GM12878 (cell line): ENCODE measurements at regions not wholly inside any gene's neighbourhood (a gene's known extent, or its start where the extent isn't known, plus 50 kb on each side); places are given as distances from the start of the nearest gene placed in this dataset.

Experiments used
- ATAC-seq: fragments of 200-7000 bp; cut with Tn5 transposase; 3 replicates; pipeline ENCODE4 v1.9.1; 2020; ENCODE audit warnings: mild to moderate bottlenecking, moderate library complexity
- BruUV-seq: library from RNA; stranded (reverse); fragments of 400-500 nt; replicated peaks from 2 replicates; lab custom pipeline; 2021; lab: Mats Ljungman, UMichigan
- CTCF ChIA-PET: fragments of 300-600 bp; sonication (Branson Sonifier 250); formaldehyde crosslinking; extraction: SDS; loops from one replicate; lab custom pipeline; 2021; ENCODE audit warnings: inconsistent platforms; lab: Yijun Ruan, JAX
- POLR2A ChIA-PET: fragments of 350-600 bp; formaldehyde crosslinking; extraction: SDS; loops from one replicate; lab custom pipeline; 2021; ENCODE audit warnings: inconsistent platforms; lab: Charles Lee
- RAD21 ChIA-PET: fragments of 300-600 bp; sonication (Branson Sonifier 250); formaldehyde crosslinking; loops from one replicate; lab custom pipeline; 2023; ENCODE audit warnings: antibody characterized with exemption; ENCODE audit not compliant: unreplicated experiment; lab: Charles Lee
- SMC1A ChIA-PET: fragments of 300-600 bp; sonication (Branson Sonifier 250); formaldehyde crosslinking; loops from one replicate; lab custom pipeline; 2023; ENCODE audit not compliant: unreplicated experiment, uncharacterized antibody; lab: Charles Lee
- DNase-seq: peaks from one replicate; pipeline ENCODE4 v3.0.0-alpha.2; 2011; ENCODE audit warnings: low read depth, low spot score
- FAIRE-seq: peaks from 3 replicates; lab custom pipeline; 2011; peaks lifted over from hg19 to GRCh38; lab: Jason Lieb, UNC
- H2AFZ ChIP-seq: 2 replicates; pipeline ENCODE4 v1.6.0; 2011; ENCODE audit warnings: low read depth, low read length, control low read depth; ENCODE audit not compliant: control insufficient read depth
- H3K27ac ChIP-seq: 2 replicates; pipeline ENCODE4 v1.5.1; 2011; ENCODE audit warnings: control low read depth; ENCODE audit not compliant: control insufficient read depth, insufficient read depth
- H3K27me3 ChIP-seq, 2 experiments: replicated peaks in 1 of 2; 2 replicates each; pipeline versions ENCODE4 v1.6.0 to v1.6.1; 2011; ENCODE audit warnings: low read length in 1 of 2; ENCODE audit not compliant: control insufficient read depth in 2 of 2, insufficient read depth in 2 of 2
- H3K36me3 ChIP-seq, 2 experiments: 2 replicates each; pipeline ENCODE4 v1.5.1; 2011; ENCODE audit warnings: low read length in 1 of 2; ENCODE audit not compliant: control insufficient read depth in 2 of 2, insufficient read depth in 2 of 2
- H3K4me1 ChIP-seq: 2 replicates; pipeline ENCODE4 v1.6.1; 2011; ENCODE audit warnings: mild to moderate bottlenecking, low read length, moderate library complexity, mixed read lengths; ENCODE audit not compliant: control insufficient read depth, insufficient read depth
- H3K4me2 ChIP-seq: 2 replicates; pipeline ENCODE4 v1.6.0; 2011; ENCODE audit warnings: control low read depth; ENCODE audit not compliant: control insufficient read depth, insufficient read depth
- H3K4me3 ChIP-seq: fragments of 200-600 bp; sonication (generic); 2 replicates; pipeline ENCODE4 v1.5.1; 2016
- H3K79me2 ChIP-seq: 2 replicates; pipeline ENCODE4 v1.6.0; 2011; ENCODE audit warnings: low read length; ENCODE audit not compliant: control insufficient read depth, insufficient read depth
- H3K9ac ChIP-seq: 2 replicates; pipeline ENCODE4 v1.8.0; 2011; ENCODE audit warnings: low read length, control low read depth, mixed read lengths; ENCODE audit not compliant: control insufficient read depth, insufficient read depth
- H3K9me3 ChIP-seq: replicated peaks from 3 replicates; pipeline ENCODE4 v1.5.1; 2011; ENCODE audit warnings: mild to moderate bottlenecking, low read length; ENCODE audit not compliant: control insufficient read depth, insufficient read depth
- H4K20me1 ChIP-seq: 2 replicates; pipeline ENCODE4 v1.6.0; 2011; ENCODE audit not compliant: control insufficient read depth, insufficient read depth
- CREB1 ChIP-seq: IDR thresholded peaks from 2 replicates; pipeline ENCODE4 v1.6.1; 2012; ENCODE audit warnings: low read depth, mild to moderate bottlenecking, inconsistent platforms
- FOS ChIP-seq: IDR thresholded peaks from 3 replicates; pipeline ENCODE4 v1.6.1; 2011; ENCODE audit warnings: borderline replicate concordance; ENCODE audit not compliant: insufficient read length; ENCODE audit errors: extremely low read depth
- IRF4 ChIP-seq: IDR thresholded peaks from 2 replicates; pipeline ENCODE4 v1.6.1; 2011; ENCODE audit warnings: low read depth, low read length
- KAT2A ChIP-seq: conservative IDR thresholded peaks from 2 replicates; pipeline ENCODE4 v1.6.1; 2011; ENCODE audit warnings: low read depth, low read length; ENCODE audit not compliant: control insufficient read depth
- NFXL1 ChIP-seq: fragments of 450-650 bp; IDR thresholded peaks from 2 replicates; pipeline ENCODE4 v1.6.1; 2017; ENCODE audit warnings: antibody characterized with exemption, mild to moderate bottlenecking, borderline replicate concordance
- ZNF384 ChIP-seq: IDR thresholded peaks from 2 replicates; pipeline ENCODE4 v1.6.1; 2012; ENCODE audit warnings: low read depth, mild to moderate bottlenecking, low read length, improper control_type of control experiment, borderline replicate concordance
- in situ Hi-C: fragments of 300-500 bp; cut with MboI; formaldehyde crosslinking; loops from 9 replicates; pipeline ENCODE4 v1.14.3; 2018; ENCODE audit warnings: mixed read lengths
- intact Hi-C: fragments of 100-400 bp; cut with micrococcal nuclease; formaldehyde crosslinking; loops from one replicate; pipeline ENCODE4 v1.14.2; 2022; ENCODE audit not compliant: unreplicated experiment
- TF ChIP-seq, protein P1 (sequence below): IDR thresholded peaks from 2 replicates; pipeline ENCODE4 v1.6.1; 2011; ENCODE audit warnings: borderline replicate concordance, low read depth, mild to moderate bottlenecking, moderate library complexity, mixed read lengths, low read length; ENCODE audit not compliant: insufficient read depth; ENCODE audit errors: extremely low read length
- TF ChIP-seq, protein P2 (sequence below): fragments of 450-650 bp; formaldehyde crosslinking; IDR thresholded peaks from 2 replicates; pipeline ENCODE4 v1.4.0; 2020; ENCODE audit warnings: mild to moderate bottlenecking, moderate library complexity

DNA sequence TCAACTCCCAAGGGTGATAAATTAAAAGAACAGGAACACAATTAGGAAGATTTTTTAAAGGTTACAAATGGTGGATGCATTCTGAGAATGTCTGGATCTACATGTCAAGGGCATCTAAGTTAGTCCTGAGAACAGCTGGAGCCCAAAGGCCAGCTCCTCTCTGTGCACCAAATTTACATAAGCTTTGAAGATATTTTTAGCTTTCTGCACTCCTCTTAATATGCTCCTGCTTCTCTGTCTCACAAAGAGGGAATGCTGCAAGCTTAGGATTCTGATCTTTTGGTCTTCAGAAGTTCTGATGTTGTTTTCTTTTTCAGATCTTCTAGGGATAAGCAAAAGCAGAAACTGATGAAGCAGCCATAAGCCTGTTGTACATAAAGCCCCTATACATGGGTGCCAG lies 309.8 kb upstream of the NCAM1 start:
- DNase-seq (no peak), FAIRE-seq (no peak), ATAC-seq (no peak)
- Histone ChIP-seq H2AFZ (no peak overlapping the region), H3K79me2 (no peaks in the 10 kb centered on the region), H4K20me1 (no peaks in the 10 kb centered on the region), H3K4me3 (no peak overlapping the region), H3K4me1 (peaks cover 6% of the 10 kb centered on the region), H3K27ac (no peak overlapping the region), H3K9ac (no peak overlapping the region), H3K4me2 (no peak overlapping the region; the same call in 1 of the 2 replicates), H3K9me3 (no peaks in the 10 kb centered on the region), H3K36me3 (no peaks in the 10 kb centered on the region)
- SMC1A ChIA-PET = interaction anchor here (0.8 to 2.4 kb wide), 6 partner anchors 23 to 68 kb away, joined by 3 to 17 read pairs (median 3); no protein-coding TSS in a partner anchor
- CTCF ChIA-PET = no interaction called here
- POLR2A ChIA-PET = no interaction called here
- intact Hi-C loops = no loop called here
- BruUV-seq = no TSS peak
- in situ Hi-C loops = no loop called here
- TF ChIP-seq ZNF384 (no peak), CREB1 (no peak), FOS (no peak), KAT2A (no peak), IRF4 (no peak), NFXL1 (no peak)
- TF ChIP-seq, protein P1, sequence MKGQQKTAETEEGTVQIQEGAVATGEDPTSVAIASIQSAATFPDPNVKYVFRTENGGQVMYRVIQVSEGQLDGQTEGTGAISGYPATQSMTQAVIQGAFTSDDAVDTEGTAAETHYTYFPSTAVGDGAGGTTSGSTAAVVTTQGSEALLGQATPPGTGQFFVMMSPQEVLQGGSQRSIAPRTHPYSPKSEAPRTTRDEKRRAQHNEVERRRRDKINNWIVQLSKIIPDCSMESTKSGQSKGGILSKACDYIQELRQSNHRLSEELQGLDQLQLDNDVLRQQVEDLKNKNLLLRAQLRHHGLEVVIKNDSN = no peak
- TF ChIP-seq, protein P2, sequence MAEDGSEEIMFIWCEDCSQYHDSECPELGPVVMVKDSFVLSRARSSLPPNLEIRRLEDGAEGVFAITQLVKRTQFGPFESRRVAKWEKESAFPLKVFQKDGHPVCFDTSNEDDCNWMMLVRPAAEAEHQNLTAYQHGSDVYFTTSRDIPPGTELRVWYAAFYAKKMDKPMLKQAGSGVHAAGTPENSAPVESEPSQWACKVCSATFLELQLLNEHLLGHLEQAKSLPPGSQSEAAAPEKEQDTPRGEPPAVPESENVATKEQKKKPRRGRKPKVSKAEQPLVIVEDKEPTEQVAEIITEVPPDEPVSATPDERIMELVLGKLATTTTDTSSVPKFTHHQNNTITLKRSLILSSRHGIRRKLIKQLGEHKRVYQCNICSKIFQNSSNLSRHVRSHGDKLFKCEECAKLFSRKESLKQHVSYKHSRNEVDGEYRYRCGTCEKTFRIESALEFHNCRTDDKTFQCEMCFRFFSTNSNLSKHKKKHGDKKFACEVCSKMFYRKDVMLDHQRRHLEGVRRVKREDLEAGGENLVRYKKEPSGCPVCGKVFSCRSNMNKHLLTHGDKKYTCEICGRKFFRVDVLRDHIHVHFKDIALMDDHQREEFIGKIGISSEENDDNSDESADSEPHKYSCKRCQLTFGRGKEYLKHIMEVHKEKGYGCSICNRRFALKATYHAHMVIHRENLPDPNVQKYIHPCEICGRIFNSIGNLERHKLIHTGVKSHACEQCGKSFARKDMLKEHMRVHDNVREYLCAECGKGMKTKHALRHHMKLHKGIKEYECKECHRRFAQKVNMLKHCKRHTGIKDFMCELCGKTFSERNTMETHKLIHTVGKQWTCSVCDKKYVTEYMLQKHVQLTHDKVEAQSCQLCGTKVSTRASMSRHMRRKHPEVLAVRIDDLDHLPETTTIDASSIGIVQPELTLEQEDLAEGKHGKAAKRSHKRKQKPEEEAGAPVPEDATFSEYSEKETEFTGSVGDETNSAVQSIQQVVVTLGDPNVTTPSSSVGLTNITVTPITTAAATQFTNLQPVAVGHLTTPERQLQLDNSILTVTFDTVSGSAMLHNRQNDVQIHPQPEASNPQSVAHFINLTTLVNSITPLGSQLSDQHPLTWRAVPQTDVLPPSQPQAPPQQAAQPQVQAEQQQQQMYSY (CRISPR knock-in tag) = no peak
- TF ChIP-seq, all 136 proteins: peak for 0
- RAD21 ChIA-PET = interaction anchor here (1.3 kb wide), 1 partner anchor 63 kb away, joined by 5 read pairs; no protein-coding TSS in a partner anchor
- no peaks in the 10 kb centered on the region for H3K27me3 ChIP-seq
